ENCODE measurements at regions not wholly inside any gene's neighbourhood (a gene's known extent, or its start where the extent isn't known, plus 50 kb on each side); places are given as distances from the start of the nearest gene placed in this dataset.

GRCh38 chr17:27985306-27985705 lies 57.2 kb upstream of the NLK start:
- no peak overlapping the region for H3K4me3 Mint-ChIP-seq
- Histone ChIP-seq H2AFZ (ENCODE audit: insufficient read depth, low read depth, low read length, poor library complexity, severe bottlenecking) (peak overlapping the region; percentile 40), H4K20me1 (ENCODE audit: insufficient read depth, low read length) (no peaks in the 10 kb centered on the region), H3K9ac (ENCODE audit: insufficient read depth, low read length, poor library complexity, severe bottlenecking) (no peak overlapping the region), H3K27ac (ENCODE audit: low read depth in 1 of 2, low read length in 2 of 2) (no peak overlapping the region), H3K4me3 (replicated peaks in 1 of 3; ENCODE audit: low read depth in 2 of 3, low read length in 3 of 3) (no peak overlapping the region), H3K4me2 (replicated peaks; ENCODE audit: extremely low read depth, low read length, poor library complexity, severe bottlenecking) (no peak overlapping the region), H3K9me3 (replicated peaks in 1 of 2; ENCODE audit: control insufficient read depth in 1 of 2, insufficient read depth in 1 of 2, low read length in 2 of 2) (no peaks in the 10 kb centered on the region), H3K4me1 (ENCODE audit: control insufficient read depth in 1 of 2, insufficient read depth in 2 of 2, low read length in 2 of 2) (peaks cover 6 to 7% of the 10 kb centered on the region in 2 donors), H3K79me2 (ENCODE audit: insufficient read depth, low read length) (no peaks in the 10 kb centered on the region), H3K36me3 (replicated peaks in 1 of 2; ENCODE audit: control insufficient read depth in 1 of 2, insufficient read depth in 2 of 2, low read length in 2 of 2) (no peaks in the 10 kb centered on the region), H3K27me3 (ENCODE audit: control insufficient read depth in 2 of 2, insufficient read depth in 2 of 2, low read length in 2 of 2) (peaks cover 0 to 3% of the 10 kb centered on the region in 2 donors)
- no peak overlapping the region for H3K27ac Mint-ChIP-seq
- peaks cover 0 to 8% (median 0%) of the 10 kb centered on the region in 7 donors for H3K9me3 Mint-ChIP-seq
- H3K4me1 Mint-ChIP-seq, result peaks cover 19% of the 10 kb centered on the region
- intact Hi-C loops (cut with micrococcal nuclease), result no loop called here
- H3K36me3 Mint-ChIP-seq, result no peaks in the 10 kb centered on the region
- no peak for DNase-seq
- 13% methylated on average over 3 of the region's 7 CpGs for WGBS (ENCODE audit: insufficient coverage)
- TF ChIP-seq CTCF (IDR thresholded peaks at IDR 0.05), result no peak
- H3K27me3 Mint-ChIP-seq (ENCODE audit: low read depth in 3 of 3), result peaks cover 0 to 14% (median 13%) of the 10 kb centered on the region in 3 donors

- peaks cover 0 to 5% (median 0%) of the 10 kb centered on the region in 7 donors for H3K9me3 Mint-ChIP-seq
- peaks cover 6 to 7% of the 10 kb centered on the region in 2 donors for H3K4me1 ChIP-seq (ENCODE audit: control insufficient read depth in 1 of 2, insufficient read depth in 2 of 2, low read length in 2 of 2)
- H3K9ac ChIP-seq (ENCODE audit: insufficient read depth, low read length, poor library complexity, severe bottlenecking), result no peak overlapping the region
- H2AFZ ChIP-seq (ENCODE audit: insufficient read depth, low read depth, low read length, poor library complexity, severe bottlenecking), result no peak overlapping the region
- no peaks in the 10 kb centered on the region for H3K36me3 Mint-ChIP-seq
- no peak overlapping the region for H3K4me2 ChIP-seq (replicated peaks; ENCODE audit: extremely low read depth, low read length, poor library complexity, severe bottlenecking)
- H3K27ac ChIP-seq (ENCODE audit: low read depth in 1 of 2, low read length in 2 of 2), result no peak overlapping the region
- DNase-seq, result no peak
- intact Hi-C loops (cut with micrococcal nuclease), result no loop called here
- WGBS (ENCODE audit: insufficient coverage), result no CpG with 5 or more reads among the region's 3 CpGs
- H3K27me3 Mint-ChIP-seq (ENCODE audit: low read depth in 3 of 3), result peaks cover 0 to 15% (median 14%) of the 10 kb centered on the region in 3 donors
- H3K4me1 Mint-ChIP-seq, result peaks cover 18% of the 10 kb centered on the region
- H3K4me3 ChIP-seq (replicated peaks in 1 of 3; ENCODE audit: low read depth in 2 of 3, low read length in 3 of 3), result no peak overlapping the region
- H3K36me3 ChIP-seq (replicated peaks in 1 of 2; ENCODE audit: control insufficient read depth in 1 of 2, insufficient read depth in 2 of 2, low read length in 2 of 2), result no peaks in the 10 kb centered on the region
- H3K9me3 ChIP-seq (replicated peaks in 1 of 2; ENCODE audit: control insufficient read depth in 1 of 2, insufficient read depth in 1 of 2, low read length in 2 of 2), result no peaks in the 10 kb centered on the region
- H3K4me3 Mint-ChIP-seq, result no peak overlapping the region
- no peaks in the 10 kb centered on the region for H3K79me2 ChIP-seq (ENCODE audit: insufficient read depth, low read length)
- no peaks in the 10 kb centered on the region for H4K20me1 ChIP-seq (ENCODE audit: insufficient read depth, low read length)
- H3K27me3 ChIP-seq (ENCODE audit: control insufficient read depth in 2 of 2, insufficient read depth in 2 of 2, low read length in 2 of 2), result peaks cover 0 to 3% of the 10 kb centered on the region in 2 donors
- TF ChIP-seq CTCF (IDR thresholded peaks at IDR 0.05), result no peak
- H3K27ac Mint-ChIP-seq, result no peak overlapping the region
Measured at GRCh38 chr17:27985736-27986399, 56.6 kb upstream of the NLK start.

Data from CD14-positive monocyte (primary cell).